GM19239 (cell line): ENCODE measurements at regions not wholly inside any gene's neighbourhood (a gene's known extent, or its start where the extent isn't known, plus 50 kb on each side); places are given as distances from the start of the nearest gene placed in this dataset.
"Not testable (repeated sequence)": the region's sequence is repeated elsewhere in the genome, so short reads cannot be mapped to it uniquely, and the experiment has no call there.

Experiments
- DNase-seq: peaks from one replicate; pipeline ENCODE4 v3.0.0; 2011; ENCODE audit warnings: low spot score; ENCODE audit not compliant: insufficient read length
- FAIRE-seq: peaks from 2 replicates; lab custom pipeline; 2011; peaks lifted over from hg19 to GRCh38; lab: Jason Lieb, UNC

- FAIRE-seq (no peak), DNase-seq (no peak)
These were observed 252.5 kb upstream of the CASK start for GRCh38 chrX:42175843-42176242.

- not testable (repeated sequence) for FAIRE-seq, DNase-seq
These were observed 234.6 kb upstream of the CASK start for GRCh38 chrX:42157923-42158322.

- no peak for DNase-seq
- no peak for FAIRE-seq
These were observed 228.5 kb upstream of the CASK start for GRCh38 chrX:42151808-42152207.

DNA sequence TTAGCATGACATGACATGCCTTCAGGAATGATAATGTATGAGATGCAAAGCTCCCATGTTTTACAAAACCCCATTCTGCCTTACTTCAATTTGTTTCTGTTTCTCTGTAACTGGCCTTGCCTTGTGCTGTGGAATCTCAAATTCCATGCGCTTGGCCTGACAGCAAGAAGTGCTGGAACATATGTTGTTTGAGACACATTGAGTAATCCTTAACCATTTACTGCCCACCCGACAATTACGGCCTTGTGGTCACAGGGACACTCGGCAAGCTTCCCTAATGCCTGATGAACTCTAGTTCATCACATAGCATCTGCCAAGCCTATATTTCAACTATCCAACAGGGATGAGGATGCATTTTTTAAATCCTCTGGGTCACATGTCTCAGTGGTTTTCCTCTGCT is 226.4 kb upstream of the CASK start:
- FAIRE-seq = no peak
- no peak for DNase-seq

- FAIRE-seq (no peak), DNase-seq (no peak)
These were observed 225.9 kb upstream of the CASK start for GRCh38 chrX:42149281-42149680.

DNA sequence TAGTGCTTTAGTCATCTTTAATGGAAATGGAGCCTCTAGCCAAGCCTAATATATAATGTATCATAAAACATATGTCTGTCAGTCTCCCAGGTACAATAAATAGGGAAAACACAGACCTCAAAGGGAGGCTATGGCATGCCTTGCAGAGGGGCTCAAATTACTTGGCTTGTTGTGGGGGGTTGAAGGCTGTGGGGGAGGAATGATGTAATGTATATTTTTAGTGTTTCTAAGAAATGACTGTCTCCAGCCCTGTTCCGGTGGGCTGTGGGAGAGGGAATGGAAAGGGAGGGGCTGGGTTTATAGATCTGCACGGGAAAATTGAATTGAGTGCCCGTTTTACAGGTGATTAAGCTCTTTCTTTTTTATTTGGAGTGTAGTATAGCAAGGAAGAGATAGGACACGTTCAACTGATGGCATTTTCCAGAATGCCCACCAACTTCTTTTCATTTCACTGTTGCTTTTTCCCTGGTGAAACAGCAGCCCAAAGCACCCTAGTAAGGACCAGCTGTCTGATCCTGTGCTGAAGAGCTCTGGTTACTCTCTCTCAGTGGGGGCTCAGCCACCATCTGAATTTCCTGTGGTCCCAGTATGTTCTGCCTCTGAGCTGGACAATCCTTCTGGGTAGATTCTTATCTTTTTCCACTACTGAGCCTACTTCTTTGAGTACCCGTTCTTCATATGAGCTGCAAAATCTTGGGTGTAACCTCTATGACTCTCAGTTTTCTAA is 220.7 kb upstream of the CASK start:
- DNase-seq = no peak

GRCh38 chrX:42140320-42140719 is 217.0 kb upstream of the CASK start:
- FAIRE-seq (peak; percentile 53), DNase-seq (no peak)

More for the DNA sequence above, 220.7 kb upstream of the CASK start:
- FAIRE-seq = no peak

DNA sequence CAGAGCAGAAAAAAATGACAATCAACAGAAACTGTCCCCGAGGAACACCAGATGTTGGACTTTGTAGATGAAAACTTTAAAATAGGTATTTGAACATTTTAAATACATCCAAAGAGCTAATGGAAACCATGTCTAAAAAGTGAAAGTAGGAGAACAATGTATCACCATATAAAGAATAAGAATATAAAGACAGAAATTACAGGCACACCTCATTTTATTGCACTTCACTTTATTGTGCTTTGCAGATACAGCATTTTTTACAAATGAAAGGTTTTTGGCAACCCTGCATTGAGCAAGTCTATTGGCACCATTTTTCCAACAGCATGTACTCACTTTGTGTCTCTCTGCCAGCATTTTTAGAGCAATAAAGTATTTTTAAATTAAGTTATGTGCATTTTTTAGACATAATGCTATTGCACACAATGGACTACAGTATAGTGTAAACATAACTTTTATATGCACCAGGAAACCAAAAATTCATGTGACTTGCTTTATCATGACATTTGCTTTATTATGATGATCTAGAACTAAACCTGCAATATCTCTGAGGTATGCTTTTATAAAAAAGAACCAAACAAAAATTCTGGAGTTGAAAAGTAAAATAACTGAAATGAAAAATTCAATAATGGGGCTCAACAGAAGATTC is 212.4 kb upstream of the CASK start:
- no peak for DNase-seq
- FAIRE-seq = no peak

DNA sequence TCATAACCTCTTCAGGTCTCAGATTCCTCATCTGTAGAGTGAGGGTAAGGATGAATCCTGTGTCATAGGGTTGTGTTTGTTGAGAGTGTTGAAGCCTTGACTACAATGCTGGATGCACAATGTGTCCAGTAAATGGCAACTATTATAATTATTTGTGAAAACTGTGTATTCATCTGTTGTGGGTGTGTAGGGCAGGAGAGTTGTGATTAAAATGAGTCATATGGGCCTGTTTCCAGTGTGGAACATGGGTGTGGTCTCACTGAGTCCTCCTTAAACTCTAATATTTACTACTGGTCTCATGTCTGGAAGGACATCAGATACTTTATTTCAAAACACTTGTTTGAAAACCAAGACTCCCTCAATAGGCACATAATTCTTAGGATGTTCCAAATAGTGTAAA is 208.5 kb upstream of the CASK start:
- DNase-seq = no peak
- no peak for FAIRE-seq

- FAIRE-seq = peak; percentile 58
- DNase-seq = no peak
These were observed 205.9 kb upstream of the CASK start for GRCh38 chrX:42129022-42129940.

GRCh38 chrX:42128587-42128986 is 205.2 kb upstream of the CASK start:
- FAIRE-seq (peak; percentile 98), DNase-seq (no peak)

GRCh38 chrX:42128020-42128419 is 204.7 kb upstream of the CASK start:
- no peak for FAIRE-seq

GRCh38 chrX:42127563-42127962 is 204.2 kb upstream of the CASK start:
- FAIRE-seq (no peak), DNase-seq (no peak)

More at GRCh38 chrX:42128020-42128419, 204.7 kb upstream of the CASK start:
- no peak for DNase-seq

GRCh38 chrX:42123369-42123768 is 200.0 kb upstream of the CASK start:
- no peak for DNase-seq

DNA sequence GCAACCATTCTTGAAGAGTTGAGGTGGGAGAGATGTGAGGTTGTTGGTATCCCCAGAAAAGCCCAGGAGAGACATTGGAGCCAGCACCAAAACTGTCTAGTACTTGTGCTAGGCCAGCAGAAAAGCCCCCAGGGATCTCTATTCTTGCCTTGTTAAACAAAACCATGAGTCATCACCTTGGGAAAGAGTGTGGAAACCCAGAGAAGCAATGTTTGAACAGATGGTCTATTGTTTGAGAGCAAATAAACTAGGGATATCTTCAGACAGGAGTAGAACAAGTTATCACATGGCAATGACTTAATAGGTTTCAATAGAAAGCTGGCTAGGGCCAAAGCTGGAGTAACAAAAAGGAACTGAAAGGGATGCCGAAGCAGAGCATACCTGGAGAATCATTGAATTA is 195.7 kb upstream of the CASK start:
- FAIRE-seq (peak; percentile 40), DNase-seq (no peak)

More at GRCh38 chrX:42123369-42123768, 200.0 kb upstream of the CASK start:
- FAIRE-seq = no peak

DNA sequence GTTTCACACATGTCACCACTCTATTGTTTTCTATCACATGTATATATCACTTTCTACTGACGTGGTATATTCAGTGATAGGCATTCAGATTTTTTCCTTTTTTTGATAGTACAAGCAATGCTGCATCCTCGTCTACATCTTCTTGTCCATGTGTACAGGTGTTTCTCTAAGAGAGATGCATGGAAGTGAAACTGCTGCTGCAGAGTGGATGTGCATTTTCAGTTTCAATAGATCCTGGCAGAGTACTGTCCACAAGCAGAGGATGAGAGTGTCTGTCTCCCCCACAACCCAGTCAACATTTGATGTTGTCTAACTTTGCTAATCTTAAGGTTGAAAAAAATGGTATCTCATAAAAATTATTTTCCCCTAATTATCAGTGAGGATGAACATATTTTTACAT is 194.0 kb upstream of the CASK start:
- FAIRE-seq = peak; percentile 82
- no peak for DNase-seq

GRCh38 chrX:42109428-42109827 is 186.1 kb upstream of the CASK start:
- DNase-seq (no peak), FAIRE-seq (peak; percentile 84)

- DNase-seq (no peak), FAIRE-seq (peak; percentile 87)
These were observed 184.4 kb upstream of the CASK start for GRCh38 chrX:42107495-42108488.

DNA sequence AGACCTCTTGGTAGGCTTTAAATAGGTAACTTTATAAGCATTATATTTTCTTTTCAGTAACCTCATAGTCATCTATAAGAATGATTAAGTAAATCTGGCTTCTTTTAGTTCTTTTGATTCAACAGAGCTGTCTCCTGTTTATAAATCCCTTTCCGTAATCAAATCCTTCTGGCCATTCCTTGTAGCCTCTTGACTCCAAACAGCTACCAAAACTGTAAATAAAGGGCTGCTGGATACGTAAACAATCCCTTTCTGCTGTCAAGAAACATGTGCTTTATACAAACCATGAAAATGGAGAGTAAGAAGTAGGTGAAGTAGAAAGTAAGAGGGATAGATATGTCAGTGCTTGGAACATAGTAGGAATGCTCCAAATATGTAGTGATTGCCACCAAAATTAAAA is 183.2 kb upstream of the CASK start:
- DNase-seq (no peak), FAIRE-seq (no peak)
